ENCODE measurements at regions not wholly inside any gene's neighbourhood (a gene's known extent, or its start where the extent isn't known, plus 50 kb on each side); places are given as distances from the start of the nearest gene placed in this dataset.

GRCh38 chr4:183030823-183031222, 68.2 kb upstream of the WWC2 start:
- TF ChIP-seq CTCF (IDR thresholded peaks at IDR 0.05; ENCODE audit: low read depth, low read length, missing input control) (no peak), MAX (IDR thresholded peaks at IDR 0.05) (no peak), RAD21 (IDR thresholded peaks at IDR 0.05) (no peak), RXRA (IDR thresholded peaks at IDR 0.05) (no peak), SP1 (IDR thresholded peaks at IDR 0.05) (no peak), YY1 (IDR thresholded peaks at IDR 0.05) (no peak)
- TF ChIP-seq, protein P1, sequence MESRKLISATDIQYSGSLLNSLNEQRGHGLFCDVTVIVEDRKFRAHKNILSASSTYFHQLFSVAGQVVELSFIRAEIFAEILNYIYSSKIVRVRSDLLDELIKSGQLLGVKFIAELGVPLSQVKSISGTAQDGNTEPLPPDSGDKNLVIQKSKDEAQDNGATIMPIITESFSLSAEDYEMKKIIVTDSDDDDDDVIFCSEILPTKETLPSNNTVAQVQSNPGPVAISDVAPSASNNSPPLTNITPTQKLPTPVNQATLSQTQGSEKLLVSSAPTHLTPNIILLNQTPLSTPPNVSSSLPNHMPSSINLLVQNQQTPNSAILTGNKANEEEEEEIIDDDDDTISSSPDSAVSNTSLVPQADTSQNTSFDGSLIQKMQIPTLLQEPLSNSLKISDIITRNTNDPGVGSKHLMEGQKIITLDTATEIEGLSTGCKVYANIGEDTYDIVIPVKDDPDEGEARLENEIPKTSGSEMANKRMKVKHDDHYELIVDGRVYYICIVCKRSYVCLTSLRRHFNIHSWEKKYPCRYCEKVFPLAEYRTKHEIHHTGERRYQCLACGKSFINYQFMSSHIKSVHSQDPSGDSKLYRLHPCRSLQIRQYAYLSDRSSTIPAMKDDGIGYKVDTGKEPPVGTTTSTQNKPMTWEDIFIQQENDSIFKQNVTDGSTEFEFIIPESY (IDR thresholded peaks at IDR 0.05) = no peak
